ENCODE measurements at regions not wholly inside any gene's neighbourhood (a gene's known extent, or its start where the extent isn't known, plus 50 kb on each side); places are given as distances from the start of the nearest gene placed in this dataset.

DNA sequence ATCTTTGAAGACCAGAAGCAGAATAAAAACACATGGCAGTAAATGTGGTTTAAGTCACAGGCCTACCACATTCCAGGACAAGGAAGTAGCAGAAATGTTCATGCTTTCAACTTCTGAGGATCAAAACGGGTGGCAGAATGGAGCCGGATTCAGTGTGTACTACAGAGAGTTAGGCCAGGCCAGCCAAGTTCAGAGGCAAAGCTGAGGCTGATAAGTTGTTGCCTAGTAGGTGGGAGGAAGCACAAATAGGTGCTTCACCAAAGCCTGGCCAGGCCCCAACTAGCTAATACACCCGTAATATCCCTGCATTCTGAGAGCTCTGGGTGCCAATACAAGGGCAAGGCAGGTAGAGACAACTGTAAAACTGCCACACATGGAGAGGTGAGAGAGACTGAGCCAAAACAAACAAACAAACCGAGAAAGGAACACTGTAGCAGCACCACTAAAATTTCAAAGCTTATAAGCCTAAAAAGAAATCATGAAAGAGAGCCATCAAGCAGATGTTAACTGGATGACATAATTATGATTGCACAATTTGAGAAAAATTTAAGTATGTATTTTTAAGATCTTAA, 156.4 kb upstream of the CBLB start:
- TF ChIP-seq CTCF (IDR thresholded peaks at IDR 0.05 in 4 of 5, conservative IDR thresholded peaks at IDR 0.05 in 1 of 5) = no peak
- no peak for TF ChIP-seq POLR2A (IDR thresholded peaks at IDR 0.05)
